ENCODE measurements at regions not wholly inside any gene's neighbourhood (a gene's known extent, or its start where the extent isn't known, plus 50 kb on each side); places are given as distances from the start of the nearest gene placed in this dataset.

DNA sequence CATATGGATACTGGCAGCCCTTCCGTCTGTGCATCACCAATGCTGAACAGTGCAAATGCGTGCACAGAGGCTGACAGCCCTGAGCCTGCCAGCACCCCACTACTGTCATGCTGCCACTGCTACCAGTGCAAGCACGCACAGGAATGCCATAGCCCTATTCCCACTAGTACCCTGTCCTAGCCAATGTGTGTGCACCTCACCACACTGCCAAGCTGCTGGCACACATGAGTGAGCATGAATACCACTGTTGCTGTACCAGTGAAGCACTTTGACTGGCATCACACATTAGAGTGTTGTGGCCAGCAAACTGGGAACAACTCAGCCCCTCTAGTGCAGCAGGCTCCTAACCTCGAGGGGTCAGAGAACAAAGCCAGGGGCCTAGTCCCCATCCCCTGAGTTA lies 102.9 kb upstream of the PCDH10 start:
- TF ChIP-seq EZH2 (IDR thresholded peaks at IDR 0.05; ENCODE audit: borderline replicate concordance) = no peak
- TF ChIP-seq, protein P1, sequence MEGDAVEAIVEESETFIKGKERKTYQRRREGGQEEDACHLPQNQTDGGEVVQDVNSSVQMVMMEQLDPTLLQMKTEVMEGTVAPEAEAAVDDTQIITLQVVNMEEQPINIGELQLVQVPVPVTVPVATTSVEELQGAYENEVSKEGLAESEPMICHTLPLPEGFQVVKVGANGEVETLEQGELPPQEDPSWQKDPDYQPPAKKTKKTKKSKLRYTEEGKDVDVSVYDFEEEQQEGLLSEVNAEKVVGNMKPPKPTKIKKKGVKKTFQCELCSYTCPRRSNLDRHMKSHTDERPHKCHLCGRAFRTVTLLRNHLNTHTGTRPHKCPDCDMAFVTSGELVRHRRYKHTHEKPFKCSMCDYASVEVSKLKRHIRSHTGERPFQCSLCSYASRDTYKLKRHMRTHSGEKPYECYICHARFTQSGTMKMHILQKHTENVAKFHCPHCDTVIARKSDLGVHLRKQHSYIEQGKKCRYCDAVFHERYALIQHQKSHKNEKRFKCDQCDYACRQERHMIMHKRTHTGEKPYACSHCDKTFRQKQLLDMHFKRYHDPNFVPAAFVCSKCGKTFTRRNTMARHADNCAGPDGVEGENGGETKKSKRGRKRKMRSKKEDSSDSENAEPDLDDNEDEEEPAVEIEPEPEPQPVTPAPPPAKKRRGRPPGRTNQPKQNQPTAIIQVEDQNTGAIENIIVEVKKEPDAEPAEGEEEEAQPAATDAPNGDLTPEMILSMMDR (IDR thresholded peaks at IDR 0.05; ENCODE audit: poor library complexity) = no peak
- TF ChIP-seq EZH2phosphoT487 (IDR thresholded peaks at IDR 0.05; ENCODE audit: low read depth, severe bottlenecking, unreplicated experiment) = no peak
